Spleen (tissue), 7 donors: ENCODE measurements at regions not wholly inside any gene's neighbourhood (a gene's known extent, or its start where the extent isn't known, plus 50 kb on each side); places are given as distances from the start of the nearest gene placed in this dataset.

Source experiments
- CTCF ChIP-seq, 11 experiments: fragments of 200-600 bp in 7 of 11; fragments of 450-650 bp in 4 of 11; sonication (generic) in 4 of 11; IDR thresholded peaks in 8 of 11; conservative IDR thresholded peaks in 3 of 11; 1 replicate in 7 of 11; 2 replicates in 4 of 11; pipeline versions ENCODE4 v1.4.0 to v1.8.0; 2016 to 2021; ENCODE audit warnings: antibody characterized with exemption in 11 of 11, inconsistent platforms in 4 of 11, mild to moderate bottlenecking in 1 of 11
- POLR2A ChIP-seq, 3 donors: fragments of 450-650 bp; IDR thresholded peaks; one replicate each; pipeline ENCODE4 v1.5.1; 2017; ENCODE audit warnings: antibody characterized with exemption in 3 of 3, mild to moderate bottlenecking in 1 of 3
- donor health status: DM: no; HTN: no; CAD: no; lungs with moderate emphysema.
- donor health status: DM: no; HTN: no; CAD: no.
- donor health status: DM: no; HTN: no; CAD: no.

- TF ChIP-seq CTCF (IDR thresholded peaks at IDR 0.05 in 8 of 11, conservative IDR thresholded peaks at IDR 0.05 in 3 of 11), result no peak
- TF ChIP-seq POLR2A (IDR thresholded peaks at IDR 0.05), result no peak
Measured at GRCh38 chr18:44246001-44246400, 434.7 kb upstream of the SETBP1 start.
